ENCODE measurements at regions not wholly inside any gene's neighbourhood (a gene's known extent, or its start where the extent isn't known, plus 50 kb on each side); places are given as distances from the start of the nearest gene placed in this dataset.

- no peak overlapping the region for H3K4me3 ChIP-seq (ENCODE audit: low read depth, low read length)
- no peak for TF ChIP-seq POLR2A (IDR thresholded peaks at IDR 0.05; ENCODE audit: extremely low read depth, insufficient read length)
- no peak for TF ChIP-seq MAX (IDR thresholded peaks at IDR 0.05; ENCODE audit: low read depth, low read length)
- no peak for TF ChIP-seq CTCF (IDR thresholded peaks at IDR 0.05; ENCODE audit: low read depth, low read length)
- TF ChIP-seq MYC (IDR thresholded peaks at IDR 0.05; ENCODE audit: low read depth, low read length): no peak
- DNase-seq (ENCODE audit: low read depth): no peak
Observed at GRCh38 chr3:151625586-151625985, 108.1 kb upstream of the AADACL2 start.

- TF ChIP-seq CTCF (IDR thresholded peaks at IDR 0.05; ENCODE audit: low read depth, low read length): no peak
- no peak for TF ChIP-seq POLR2A (IDR thresholded peaks at IDR 0.05; ENCODE audit: extremely low read depth, insufficient read length)
- TF ChIP-seq MAX (IDR thresholded peaks at IDR 0.05; ENCODE audit: low read depth, low read length): no peak
- no peak for TF ChIP-seq MYC (IDR thresholded peaks at IDR 0.05; ENCODE audit: low read depth, low read length)
- DNase-seq (ENCODE audit: low read depth): no peak
- no peak overlapping the region for H3K4me3 ChIP-seq (ENCODE audit: low read depth, low read length)
Observed at GRCh38 chr3:151625086-151625485, 108.6 kb upstream of the AADACL2 start.

- TF ChIP-seq MYC (IDR thresholded peaks at IDR 0.05; ENCODE audit: low read depth, low read length) (no peak), CTCF (IDR thresholded peaks at IDR 0.05; ENCODE audit: low read depth, low read length) (no peak), POLR2A (IDR thresholded peaks at IDR 0.05; ENCODE audit: extremely low read depth, insufficient read length) (no peak), MAX (IDR thresholded peaks at IDR 0.05; ENCODE audit: low read depth, low read length) (no peak)
- no peak overlapping the region for H3K4me3 ChIP-seq (ENCODE audit: low read depth, low read length)
- DNase-seq (ENCODE audit: low read depth): no peak
Observed at GRCh38 chr3:151620071-151620470, 113.7 kb upstream of the AADACL2 start.

DNA sequence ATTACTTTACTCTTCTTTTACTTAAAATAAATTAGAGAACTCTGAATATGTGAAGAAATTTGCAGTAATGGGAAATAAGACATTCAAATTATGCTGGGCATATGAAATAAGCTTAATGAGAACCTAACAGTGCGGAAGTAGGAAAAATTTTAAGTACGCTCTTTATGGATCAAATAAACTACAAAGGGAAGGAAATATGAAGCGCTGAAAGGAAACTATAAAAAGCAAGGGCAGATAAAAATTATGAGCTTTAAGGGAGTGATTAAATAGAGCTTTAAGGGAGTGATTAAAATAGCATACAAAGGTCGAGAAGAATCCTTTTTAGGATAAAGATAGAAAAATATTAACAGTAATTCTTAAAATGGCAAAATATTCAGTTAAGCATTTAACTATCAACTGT lies 118.3 kb upstream of the AADACL2 start:
- no peak for DNase-seq (ENCODE audit: low read depth)
- no peak for TF ChIP-seq MAX (IDR thresholded peaks at IDR 0.05; ENCODE audit: low read depth, low read length)
- no peak for TF ChIP-seq MYC (IDR thresholded peaks at IDR 0.05; ENCODE audit: low read depth, low read length)
- no peak for TF ChIP-seq POLR2A (IDR thresholded peaks at IDR 0.05; ENCODE audit: extremely low read depth, insufficient read length)
- TF ChIP-seq CTCF (IDR thresholded peaks at IDR 0.05; ENCODE audit: low read depth, low read length): no peak
- H3K4me3 ChIP-seq (ENCODE audit: low read depth, low read length): no peak overlapping the region

DNA sequence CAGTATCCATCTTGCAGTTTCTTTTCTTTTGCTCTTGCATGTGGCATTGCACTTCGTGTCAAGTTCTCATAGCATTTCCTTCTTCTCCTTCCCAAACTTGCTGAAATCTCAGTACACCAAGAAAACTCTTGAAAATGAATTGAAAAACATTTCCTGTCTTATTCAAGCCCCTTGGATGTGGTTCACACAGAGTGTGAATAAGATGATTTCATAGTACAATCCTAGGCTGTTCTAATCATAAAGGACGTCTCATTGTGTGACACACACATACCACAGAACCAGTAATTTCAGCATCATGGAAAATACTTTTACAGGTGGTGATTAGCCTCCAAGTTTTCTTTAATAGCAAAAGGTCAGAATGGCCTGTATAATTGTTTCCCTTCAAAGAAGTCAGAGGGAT lies 121.6 kb upstream of the AADACL2 start:
- H3K4me3 ChIP-seq (ENCODE audit: low read depth, low read length): no peak overlapping the region
- TF ChIP-seq POLR2A (IDR thresholded peaks at IDR 0.05; ENCODE audit: extremely low read depth, insufficient read length): no peak
- DNase-seq (ENCODE audit: low read depth): no peak

- no peak for TF ChIP-seq MAX (IDR thresholded peaks at IDR 0.05; ENCODE audit: low read depth, low read length)
- no peak for TF ChIP-seq POLR2A (IDR thresholded peaks at IDR 0.05; ENCODE audit: extremely low read depth, insufficient read length)
- no peak for TF ChIP-seq MYC (IDR thresholded peaks at IDR 0.05; ENCODE audit: low read depth, low read length)
- no peak for TF ChIP-seq CTCF (IDR thresholded peaks at IDR 0.05; ENCODE audit: low read depth, low read length)
- H3K4me3 ChIP-seq (ENCODE audit: low read depth, low read length): no peak overlapping the region
- DNase-seq (ENCODE audit: low read depth): no peak
Observed at GRCh38 chr3:151611419-151611818, 122.3 kb upstream of the AADACL2 start.

Data from NB4 (cell line).